WI38 (cell line): ENCODE measurements at regions not wholly inside any gene's neighbourhood (a gene's known extent, or its start where the extent isn't known, plus 50 kb on each side); places are given as distances from the start of the nearest gene placed in this dataset.

Experiments
- H3K4me3 ChIP-seq: 2 replicates; pipeline ENCODE4 v1.5.1; 2011; ENCODE audit warnings: low read depth, mild to moderate bottlenecking, control low read depth, low read length
- TF ChIP-seq, protein P1 (sequence below): IDR thresholded peaks from 2 replicates; pipeline ENCODE4 v1.5.1; 2012; ENCODE audit warnings: low read depth, mild to moderate bottlenecking, control low read depth, low read length

- TF ChIP-seq, protein P1, sequence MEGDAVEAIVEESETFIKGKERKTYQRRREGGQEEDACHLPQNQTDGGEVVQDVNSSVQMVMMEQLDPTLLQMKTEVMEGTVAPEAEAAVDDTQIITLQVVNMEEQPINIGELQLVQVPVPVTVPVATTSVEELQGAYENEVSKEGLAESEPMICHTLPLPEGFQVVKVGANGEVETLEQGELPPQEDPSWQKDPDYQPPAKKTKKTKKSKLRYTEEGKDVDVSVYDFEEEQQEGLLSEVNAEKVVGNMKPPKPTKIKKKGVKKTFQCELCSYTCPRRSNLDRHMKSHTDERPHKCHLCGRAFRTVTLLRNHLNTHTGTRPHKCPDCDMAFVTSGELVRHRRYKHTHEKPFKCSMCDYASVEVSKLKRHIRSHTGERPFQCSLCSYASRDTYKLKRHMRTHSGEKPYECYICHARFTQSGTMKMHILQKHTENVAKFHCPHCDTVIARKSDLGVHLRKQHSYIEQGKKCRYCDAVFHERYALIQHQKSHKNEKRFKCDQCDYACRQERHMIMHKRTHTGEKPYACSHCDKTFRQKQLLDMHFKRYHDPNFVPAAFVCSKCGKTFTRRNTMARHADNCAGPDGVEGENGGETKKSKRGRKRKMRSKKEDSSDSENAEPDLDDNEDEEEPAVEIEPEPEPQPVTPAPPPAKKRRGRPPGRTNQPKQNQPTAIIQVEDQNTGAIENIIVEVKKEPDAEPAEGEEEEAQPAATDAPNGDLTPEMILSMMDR: no peak
- no peak overlapping the region for H3K4me3 ChIP-seq
Measured at GRCh38 chr4:14096396-14096965, 469.0 kb upstream of the BOD1L1 start.

- TF ChIP-seq, protein P1: no peak
Measured at GRCh38 chr4:14100349-14100748, 472.8 kb upstream of the BOD1L1 start.

GRCh38 chr4:14110407-14110806 is 482.9 kb upstream of the BOD1L1 start:
- TF ChIP-seq, protein P1: no peak
- no peak overlapping the region for H3K4me3 ChIP-seq

More at GRCh38 chr4:14100349-14100748, 472.8 kb upstream of the BOD1L1 start:
- no peak overlapping the region for H3K4me3 ChIP-seq

DNA sequence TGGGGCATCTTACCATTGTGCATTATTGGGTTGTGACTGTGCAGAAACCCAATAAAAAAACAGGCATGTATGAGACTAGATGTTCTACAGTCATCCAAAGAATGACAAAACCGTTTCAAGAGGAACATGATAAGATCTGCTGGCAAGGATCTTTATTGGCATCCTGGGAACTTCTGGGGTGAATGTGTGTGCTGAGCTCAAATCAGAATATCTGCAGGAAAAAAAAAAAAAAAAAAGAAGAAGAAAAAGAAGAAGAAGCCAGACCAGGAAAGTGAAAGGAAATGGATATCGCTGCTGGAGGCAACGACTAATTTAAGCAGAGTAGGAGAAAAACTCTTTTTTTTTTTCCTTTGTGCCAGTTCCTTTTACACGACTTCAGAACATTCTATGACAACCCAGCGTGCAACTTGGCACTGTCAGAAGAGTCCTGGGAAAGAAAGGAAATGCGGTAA is 484.2 kb upstream of the BOD1L1 start:
- H3K4me3 ChIP-seq: no peak overlapping the region
- TF ChIP-seq, protein P1: no peak

DNA sequence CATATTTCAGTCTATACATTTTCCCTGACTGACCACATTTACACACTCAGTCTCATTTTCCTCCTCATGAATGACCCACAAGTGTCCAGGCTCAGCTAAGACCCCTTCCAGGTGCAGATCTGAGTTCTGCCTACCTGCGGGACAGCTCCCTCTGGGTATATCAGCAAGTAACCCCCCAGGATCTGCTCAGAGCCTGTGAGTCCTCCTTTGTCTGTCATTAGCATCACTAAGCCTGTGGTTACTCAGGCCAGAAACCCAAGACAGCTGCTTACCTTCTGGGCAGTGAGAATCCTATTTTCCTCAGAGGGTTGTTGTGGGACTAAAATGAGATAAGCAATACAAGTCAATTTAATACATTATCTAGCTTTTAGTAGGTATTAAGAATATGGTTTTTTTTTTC is 487.6 kb upstream of the BOD1L1 start:
- H3K4me3 ChIP-seq: no peak overlapping the region
- TF ChIP-seq, protein P1: no peak

- TF ChIP-seq, protein P1: no peak
- H3K4me3 ChIP-seq: no peak overlapping the region
Measured at GRCh38 chr4:14117575-14118238, 490.2 kb upstream of the BOD1L1 start.

GRCh38 chr4:14124816-14125215 is 497.3 kb upstream of the BOD1L1 start:
- H3K4me3 ChIP-seq: no peak overlapping the region
- TF ChIP-seq, protein P1: no peak
